Activated T-cell treated with anti-CD3 and anti-CD28 coated beads, Interleukin-2, amount 50 U/mL, for 48 hours (primary cell): ENCODE measurements at regions not wholly inside any gene's neighbourhood (a gene's known extent, or its start where the extent isn't known, plus 50 kb on each side); places are given as distances from the start of the nearest gene placed in this dataset.

ENCODE experiments used
- DNase-seq, 2 experiments: peaks; one replicate each; pipeline ENCODE4 v3.0.0-alpha.2; 2020

DNA sequence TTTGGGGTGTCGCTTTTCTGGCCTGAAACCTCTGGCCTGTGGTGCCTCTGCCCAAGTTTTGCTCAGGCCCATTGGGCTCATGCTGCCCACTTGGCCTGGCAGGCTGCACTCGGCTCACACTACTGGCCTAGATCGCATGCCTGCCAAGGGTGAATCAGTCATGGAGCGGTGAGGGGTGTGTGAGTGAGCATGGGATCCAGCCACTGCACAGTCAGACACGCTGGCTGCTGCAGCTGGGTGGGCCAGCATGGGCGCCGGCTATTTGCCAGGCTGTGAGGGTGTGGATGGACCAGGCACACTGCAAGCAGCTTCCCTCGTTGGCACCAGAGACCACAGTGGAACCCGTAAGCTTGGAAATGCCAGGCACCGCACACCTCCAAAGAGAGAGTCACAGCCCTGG is 145.4 kb upstream of the CNR1 start:
- no peak for DNase-seq

GRCh38 chr6:88304520-88304919 is 138.4 kb upstream of the CNR1 start:
- no peak for DNase-seq

- DNase-seq: no peak
Observed at GRCh38 chr6:88302769-88303225, 136.7 kb upstream of the CNR1 start.

DNA sequence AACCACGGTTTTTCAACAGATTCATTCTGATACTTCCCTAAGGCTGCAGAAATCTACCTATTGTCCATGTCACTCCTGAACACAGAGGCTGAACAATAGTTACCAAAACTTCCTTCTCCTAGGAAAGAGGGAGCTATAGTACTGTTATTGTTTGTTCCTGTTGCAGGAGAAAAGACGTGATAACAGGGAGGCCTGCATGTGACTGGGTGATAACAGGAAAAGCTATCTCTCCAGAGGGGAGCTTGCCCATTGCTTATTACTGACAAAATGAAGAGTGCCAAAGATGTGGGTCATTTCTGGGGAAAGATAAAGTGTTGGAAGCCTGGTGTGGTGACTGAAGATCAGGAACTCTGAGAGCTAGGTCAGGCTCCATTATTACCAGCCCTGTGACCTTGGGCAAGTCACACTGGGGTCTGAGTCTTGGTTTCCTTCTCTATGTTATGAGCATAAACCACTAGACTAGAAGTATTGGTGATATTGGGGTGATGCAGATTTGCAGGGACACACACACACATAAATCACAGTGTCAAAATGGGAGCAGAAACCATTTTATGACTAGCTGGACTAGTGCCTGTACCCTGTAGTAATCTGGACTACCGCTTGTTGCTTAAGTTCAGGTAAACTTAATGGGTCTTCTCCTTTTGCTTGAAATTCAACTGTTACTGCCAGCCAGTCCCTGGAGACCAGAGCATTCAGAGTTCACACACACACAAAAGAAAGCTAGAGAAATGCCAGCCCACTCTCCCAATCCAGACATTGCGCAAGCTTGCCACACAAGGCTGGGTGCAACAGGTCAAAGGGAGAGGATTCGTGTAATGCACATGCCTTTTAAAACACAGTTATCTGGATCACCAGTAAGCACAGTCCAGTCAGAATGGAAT is 136.0 kb upstream of the CNR1 start:
- no peak for DNase-seq

DNA sequence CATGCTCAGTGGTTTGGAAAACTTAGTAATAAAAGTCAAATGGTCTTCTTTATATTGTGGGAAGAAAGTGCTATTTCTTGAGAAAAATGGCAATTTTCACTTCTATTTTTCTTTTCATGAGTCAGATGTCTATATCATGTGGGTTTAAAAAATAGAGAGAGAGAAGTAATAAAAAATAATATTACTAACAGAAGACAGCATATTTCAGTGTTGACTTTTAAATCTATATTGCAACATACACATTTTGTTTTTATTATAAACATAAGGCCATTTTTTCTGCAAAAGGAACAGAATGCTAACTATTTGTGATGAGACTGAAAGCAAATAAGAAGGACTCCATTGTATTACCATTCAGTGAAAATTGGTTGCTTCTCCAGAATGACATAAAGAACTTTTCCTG is 135.1 kb upstream of the CNR1 start:
- DNase-seq: no peak

- DNase-seq: no peak
Observed at GRCh38 chr6:88298066-88298845, 132.1 kb upstream of the CNR1 start.

DNA sequence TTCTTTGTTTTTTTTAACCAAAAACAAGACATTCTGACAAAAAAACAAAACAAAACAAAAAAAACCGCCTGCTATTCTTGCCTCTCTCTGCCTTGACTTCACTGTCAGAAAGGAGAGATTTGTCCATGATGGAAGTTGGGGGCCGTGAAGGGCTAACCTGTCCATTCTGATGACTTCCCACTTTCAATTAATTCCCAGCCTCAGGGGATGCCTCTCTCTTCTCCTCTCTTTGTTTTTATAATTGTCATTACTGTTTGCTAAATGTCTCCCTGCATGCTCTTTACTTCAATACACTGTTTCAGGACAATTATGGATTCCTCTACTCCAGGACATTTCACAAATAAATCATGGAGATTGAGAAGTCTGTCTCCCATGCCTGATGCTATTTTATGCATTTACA is 130.5 kb upstream of the CNR1 start:
- no peak for DNase-seq

GRCh38 chr6:88295663-88296062 is 129.5 kb upstream of the CNR1 start:
- DNase-seq: no peak

GRCh38 chr6:88294702-88295101 is 128.6 kb upstream of the CNR1 start:
- DNase-seq: no peak

DNA sequence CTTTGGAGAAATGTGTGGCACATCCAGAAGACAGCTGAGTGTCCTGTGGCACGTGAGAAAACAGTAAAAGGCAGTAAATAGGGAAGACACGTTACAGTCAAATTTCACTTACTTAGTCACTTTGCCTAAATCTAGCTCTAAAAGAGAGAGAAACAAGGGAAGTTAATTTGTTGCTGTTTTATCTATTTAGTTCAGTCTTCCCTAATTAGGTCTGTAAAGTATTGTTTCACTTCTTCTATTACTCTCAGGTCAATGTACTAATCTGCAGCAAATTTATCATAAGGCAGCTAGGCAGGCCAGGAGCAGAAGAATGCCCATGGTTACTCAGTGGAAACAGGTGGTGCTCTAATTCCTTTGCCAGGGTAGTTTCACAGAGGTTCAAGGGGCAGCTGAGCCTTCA is 124.3 kb upstream of the CNR1 start:
- DNase-seq: no peak

DNA sequence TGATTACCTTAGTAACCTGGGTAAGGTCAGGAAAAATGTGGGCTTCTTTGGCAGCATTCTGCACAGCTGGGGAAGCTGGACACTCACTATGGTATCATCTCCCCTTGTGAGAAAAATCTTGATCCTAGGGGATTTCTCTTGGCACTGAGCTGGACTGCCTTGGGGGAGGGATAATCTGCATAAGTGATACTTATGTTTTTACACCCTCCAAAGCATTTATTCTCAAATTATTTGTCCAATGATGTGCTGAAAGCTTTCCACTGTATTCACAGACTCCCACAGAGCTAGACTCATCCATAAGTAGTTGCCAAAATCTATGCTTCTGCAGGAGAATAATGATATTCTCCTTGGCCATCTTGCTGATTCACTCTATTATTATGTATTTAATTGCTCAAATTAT is 121.5 kb upstream of the CNR1 start:
- no peak for DNase-seq

- no peak for DNase-seq
Observed at GRCh38 chr6:88276331-88276730, 110.2 kb upstream of the CNR1 start.

- DNase-seq: no peak
Observed at GRCh38 chr6:88268508-88268907, 102.4 kb upstream of the CNR1 start.

DNA sequence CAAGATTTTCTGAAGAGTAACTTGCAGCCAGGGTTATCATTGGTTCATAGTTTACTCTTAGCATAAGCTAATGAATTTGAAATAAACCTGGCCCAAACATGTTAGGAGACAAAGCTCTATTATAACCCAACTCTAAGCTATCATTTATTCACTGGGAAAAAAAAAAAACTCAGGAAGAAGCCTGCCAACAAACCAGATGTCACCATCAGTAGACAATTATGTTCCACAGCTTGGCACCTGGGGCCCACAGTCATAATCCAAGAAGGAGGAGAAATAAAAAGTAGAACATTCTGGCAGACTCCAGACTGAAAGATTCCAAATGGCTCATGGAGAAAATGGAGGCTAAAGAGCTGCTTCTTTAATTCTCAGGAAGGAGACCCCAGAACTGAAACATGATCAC is 100.0 kb upstream of the CNR1 start:
- no peak for DNase-seq

- DNase-seq: no peak
Observed at GRCh38 chr6:88263591-88263990, 97.4 kb upstream of the CNR1 start.

GRCh38 chr6:88262332-88262731 is 96.2 kb upstream of the CNR1 start:
- no peak for DNase-seq

DNA sequence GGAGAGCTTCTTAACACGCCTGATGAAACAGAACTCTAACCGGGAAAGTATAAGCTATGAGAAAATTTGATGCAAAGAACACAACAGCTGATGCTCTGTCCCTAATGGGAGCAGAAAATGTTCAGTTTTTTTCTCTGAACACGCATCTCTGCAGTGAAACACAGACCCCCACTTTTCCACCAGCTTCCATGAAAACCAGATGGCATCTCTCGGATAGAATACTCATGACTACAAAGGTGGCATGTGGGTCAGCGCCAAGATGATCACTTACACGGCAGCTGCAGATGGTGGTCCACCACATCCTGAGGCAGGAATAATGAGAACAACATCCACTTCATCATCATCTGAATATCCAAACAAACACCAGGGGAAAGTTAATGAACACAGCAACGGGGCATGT is 85.2 kb upstream of the CNR1 start:
- DNase-seq: no peak

DNA sequence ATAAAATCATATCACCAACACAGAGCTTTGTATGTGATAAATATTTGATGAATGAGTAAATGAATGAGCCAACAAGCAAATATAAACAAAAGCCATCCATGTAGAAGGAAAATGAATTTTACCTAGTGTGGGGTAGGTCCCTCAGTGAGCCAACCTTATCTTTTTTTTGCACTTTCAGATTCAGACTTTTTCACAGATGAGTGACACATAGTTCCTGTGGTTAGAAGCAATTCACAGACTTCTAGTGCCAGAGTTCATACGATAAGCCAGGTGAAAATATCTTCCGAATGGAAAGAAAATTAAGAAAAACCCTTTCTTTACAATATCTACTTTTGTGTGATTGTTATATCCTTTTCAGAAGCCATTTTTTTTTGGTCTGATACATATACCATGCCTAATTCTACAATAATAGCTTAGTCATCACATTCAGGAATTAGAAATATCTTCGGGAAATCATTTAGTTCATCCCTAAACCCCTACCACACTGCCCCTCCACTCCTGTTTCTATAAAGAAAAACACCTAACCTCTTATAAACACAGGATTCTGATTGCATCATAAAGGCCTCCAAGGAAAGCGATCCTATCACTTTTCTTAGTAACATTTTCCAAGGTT is 82.7 kb upstream of the CNR1 start:
- no peak for DNase-seq

- DNase-seq: no peak
Observed at GRCh38 chr6:88246654-88247053, 80.5 kb upstream of the CNR1 start.

DNA sequence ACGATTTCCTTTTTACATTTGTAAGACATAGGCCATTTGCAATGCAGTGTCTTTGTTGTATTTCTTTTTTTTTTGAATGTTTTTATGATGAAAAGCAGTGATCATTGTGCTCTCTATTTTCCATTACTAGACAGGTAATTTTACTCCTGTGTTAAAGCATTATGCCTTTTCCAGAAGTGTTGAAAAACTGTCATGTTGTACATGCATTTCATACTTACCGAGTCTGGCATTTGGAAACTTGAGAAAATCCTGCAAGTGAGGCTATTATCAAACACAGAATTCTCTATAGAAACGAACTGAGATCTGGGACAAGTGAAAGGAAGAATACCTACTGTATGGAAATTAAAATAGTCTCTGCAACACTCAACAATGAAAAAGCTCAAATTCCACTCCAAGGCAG is 78.6 kb upstream of the CNR1 start:
- no peak for DNase-seq

GRCh38 chr6:88238901-88239300 is 72.8 kb upstream of the CNR1 start:
- no peak for DNase-seq

DNA sequence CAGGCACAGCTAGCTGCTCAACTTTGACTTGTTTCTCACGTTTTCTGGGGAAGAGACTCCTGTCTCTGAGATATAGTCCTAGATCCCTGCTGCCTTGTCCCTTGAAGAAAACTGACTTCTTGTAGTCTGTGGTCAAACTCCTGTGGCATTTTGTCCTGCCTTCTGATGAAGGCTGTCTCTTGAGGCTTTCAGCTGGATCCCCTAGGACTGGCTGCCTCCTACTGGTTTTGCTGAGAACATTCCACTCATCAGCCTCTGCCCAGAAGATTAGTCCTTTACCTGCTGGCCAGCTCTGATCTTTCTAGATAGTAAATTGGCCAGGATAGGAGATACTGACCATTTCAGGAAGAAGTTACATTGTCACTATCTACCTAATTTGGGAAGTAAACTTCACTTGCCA is 71.9 kb upstream of the CNR1 start:
- DNase-seq: peak in 1 of 2 experiments; percentile 16

- DNase-seq: no peak
Observed at GRCh38 chr6:88236612-88237360, 70.6 kb upstream of the CNR1 start.
